Epithelial cell of esophagus (primary cell): ENCODE measurements at regions not wholly inside any gene's neighbourhood (a gene's known extent, or its start where the extent isn't known, plus 50 kb on each side); places are given as distances from the start of the nearest gene placed in this dataset.

Experiments used
- DNase-seq: peaks from one replicate; pipeline ENCODE4 v3.0.0; 2010; ENCODE audit warnings: low read depth
- H3K4me3 ChIP-seq: 2 replicates; pipeline ENCODE4 v1.5.1; 2011; ENCODE audit warnings: mild to moderate bottlenecking, low read length, control low read depth
- TF ChIP-seq, protein P1 (sequence below): IDR thresholded peaks from 2 replicates; pipeline ENCODE4 v1.5.1; 2011; ENCODE audit warnings: low read depth, mild to moderate bottlenecking, low read length, control low read depth, inconsistent platforms; ENCODE audit not compliant: insufficient read depth; ENCODE audit errors: missing control alignments

DNA sequence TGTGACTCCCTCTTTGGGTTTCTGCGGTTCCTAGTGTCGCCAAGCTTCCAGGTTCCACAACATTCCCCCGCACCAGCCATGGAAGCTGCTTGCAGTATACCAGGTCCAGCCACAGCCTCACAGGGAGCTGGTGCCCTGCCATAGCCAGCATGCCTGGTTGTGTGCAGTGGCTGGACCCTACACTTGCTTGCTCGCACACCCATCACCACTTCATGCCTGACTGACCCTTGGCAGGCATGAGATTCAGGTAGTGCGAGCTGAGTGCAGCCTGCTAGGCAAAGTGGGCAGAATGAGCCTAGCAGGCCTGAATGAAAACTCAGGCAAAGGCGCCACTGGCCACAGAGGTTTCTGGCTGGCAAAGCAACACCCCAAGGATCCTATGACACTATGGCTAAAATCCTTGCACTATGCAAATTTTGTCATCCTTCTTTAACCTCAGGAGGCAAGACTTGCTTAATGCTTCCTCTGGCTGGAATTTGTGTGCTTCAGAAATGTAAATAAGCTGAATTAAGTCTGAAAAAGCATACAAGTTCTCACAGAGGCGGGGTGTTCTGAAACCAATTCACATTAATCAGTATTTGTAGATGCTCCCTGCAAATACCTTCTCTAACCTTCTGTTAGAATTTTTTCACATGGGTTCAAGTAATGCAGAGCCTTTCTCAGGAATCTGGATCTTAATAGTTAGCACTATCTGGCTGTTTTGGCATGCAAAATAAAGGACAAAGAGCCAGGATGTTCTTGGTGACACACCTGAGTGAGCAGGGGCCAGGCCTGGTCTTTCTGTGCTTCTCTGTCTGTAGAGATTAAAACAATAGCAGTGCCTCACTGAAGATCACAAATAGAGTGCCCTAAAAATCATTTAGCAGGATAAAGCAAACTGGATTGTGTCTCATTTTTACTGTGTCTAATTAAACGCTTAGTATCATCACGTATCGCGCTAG is 256.9 kb downstream of the GPATCH2 start:
- TF ChIP-seq, protein P1, sequence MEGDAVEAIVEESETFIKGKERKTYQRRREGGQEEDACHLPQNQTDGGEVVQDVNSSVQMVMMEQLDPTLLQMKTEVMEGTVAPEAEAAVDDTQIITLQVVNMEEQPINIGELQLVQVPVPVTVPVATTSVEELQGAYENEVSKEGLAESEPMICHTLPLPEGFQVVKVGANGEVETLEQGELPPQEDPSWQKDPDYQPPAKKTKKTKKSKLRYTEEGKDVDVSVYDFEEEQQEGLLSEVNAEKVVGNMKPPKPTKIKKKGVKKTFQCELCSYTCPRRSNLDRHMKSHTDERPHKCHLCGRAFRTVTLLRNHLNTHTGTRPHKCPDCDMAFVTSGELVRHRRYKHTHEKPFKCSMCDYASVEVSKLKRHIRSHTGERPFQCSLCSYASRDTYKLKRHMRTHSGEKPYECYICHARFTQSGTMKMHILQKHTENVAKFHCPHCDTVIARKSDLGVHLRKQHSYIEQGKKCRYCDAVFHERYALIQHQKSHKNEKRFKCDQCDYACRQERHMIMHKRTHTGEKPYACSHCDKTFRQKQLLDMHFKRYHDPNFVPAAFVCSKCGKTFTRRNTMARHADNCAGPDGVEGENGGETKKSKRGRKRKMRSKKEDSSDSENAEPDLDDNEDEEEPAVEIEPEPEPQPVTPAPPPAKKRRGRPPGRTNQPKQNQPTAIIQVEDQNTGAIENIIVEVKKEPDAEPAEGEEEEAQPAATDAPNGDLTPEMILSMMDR: no peak
- no peak overlapping the region for H3K4me3 ChIP-seq
- DNase-seq: no peak

DNA sequence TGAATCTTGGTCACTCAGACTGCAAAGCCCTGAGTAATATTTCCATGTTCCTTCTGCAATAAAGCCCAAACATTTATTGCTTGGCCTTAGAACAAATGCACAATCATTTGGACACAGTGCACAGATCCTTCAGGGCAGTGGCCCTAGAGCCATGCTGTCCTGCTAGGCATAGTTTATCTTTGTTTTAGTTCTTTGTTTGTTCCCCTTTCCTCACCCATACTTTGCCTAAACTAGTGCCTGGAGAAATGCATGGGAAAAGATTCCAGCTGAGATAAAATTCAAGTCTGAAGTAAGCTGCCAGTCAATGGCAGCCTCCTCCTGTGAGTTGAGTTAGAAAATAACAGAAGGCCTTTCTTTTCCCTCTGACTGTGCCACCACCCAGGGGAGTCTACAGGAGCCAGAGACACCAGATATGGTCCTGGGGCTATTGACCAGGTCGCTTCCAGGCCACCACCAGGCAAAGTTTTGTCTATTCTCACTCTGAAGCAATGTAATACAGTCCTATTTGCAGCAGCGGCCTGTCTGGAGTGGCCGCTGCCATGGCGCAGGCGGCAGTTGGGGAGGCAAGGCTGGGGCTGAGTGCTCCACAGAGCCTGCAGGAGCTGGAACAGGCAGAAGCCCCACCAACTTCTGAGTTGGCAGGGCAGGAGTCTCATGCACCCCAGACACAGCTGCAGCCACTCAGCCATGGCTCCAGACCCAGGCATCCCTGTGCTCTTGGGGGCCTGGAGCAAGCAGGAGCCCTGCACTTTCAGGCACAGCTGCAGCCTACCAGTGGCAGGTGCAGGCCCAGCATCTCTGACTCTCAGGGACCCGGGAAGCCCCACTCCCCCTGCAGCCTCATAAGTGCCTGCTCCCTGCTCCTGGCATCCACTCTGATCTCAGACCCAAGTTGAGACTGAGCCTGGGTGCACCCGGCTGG is 258.6 kb downstream of the GPATCH2 start:
- TF ChIP-seq, protein P1: no peak
- H3K4me3 ChIP-seq: no peak overlapping the region
- DNase-seq: no peak

DNA sequence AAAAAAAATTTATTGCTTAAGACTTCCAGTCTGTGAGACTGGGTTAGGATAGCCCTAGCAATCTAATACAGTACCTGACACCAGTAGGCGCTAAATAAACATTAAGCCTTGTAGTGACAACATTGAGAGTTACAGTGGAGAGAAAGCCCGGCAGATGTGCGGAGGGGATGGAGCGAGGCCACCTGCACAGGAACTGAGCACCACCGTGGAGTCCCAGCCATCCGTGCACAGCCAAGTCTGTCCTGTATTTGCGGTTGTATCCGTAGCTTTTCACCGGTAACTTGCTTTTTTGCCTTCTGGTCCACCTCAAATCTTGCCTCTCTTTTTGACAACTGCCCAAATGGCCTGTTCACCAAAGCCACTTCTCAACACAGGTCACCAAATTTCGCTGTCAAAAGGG is 260.1 kb downstream of the GPATCH2 start:
- no peak for DNase-seq
- TF ChIP-seq, protein P1: no peak
- no peak overlapping the region for H3K4me3 ChIP-seq

DNA sequence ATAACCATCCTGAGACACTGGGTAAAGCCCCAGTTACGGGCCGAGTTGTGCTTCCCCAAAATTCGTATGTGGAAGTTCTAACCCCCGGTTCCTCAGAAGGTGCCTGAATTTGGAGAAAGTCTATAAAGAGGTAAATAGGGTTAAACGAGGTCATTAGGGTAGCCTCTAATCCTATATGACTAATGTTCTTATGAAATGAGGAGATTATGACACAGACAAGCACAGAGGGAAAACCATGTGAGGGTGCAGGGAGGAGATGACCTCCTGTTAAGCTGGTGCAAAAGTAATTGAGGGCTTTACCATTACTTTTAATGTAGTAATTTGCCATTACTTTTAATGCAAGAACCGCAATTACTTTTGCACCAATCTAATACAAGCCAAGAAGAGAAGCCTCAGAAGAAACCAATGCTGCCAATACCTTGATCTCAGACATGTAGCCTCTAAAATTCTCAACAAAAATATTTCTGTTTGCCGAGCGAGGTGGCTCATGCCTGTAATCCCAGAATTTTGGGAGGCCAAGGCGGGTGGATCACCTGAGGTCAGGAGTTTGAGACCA is 260.8 kb downstream of the GPATCH2 start:
- no peak overlapping the region for H3K4me3 ChIP-seq
- TF ChIP-seq, protein P1: no peak
- peak; percentile 73 for DNase-seq

DNA sequence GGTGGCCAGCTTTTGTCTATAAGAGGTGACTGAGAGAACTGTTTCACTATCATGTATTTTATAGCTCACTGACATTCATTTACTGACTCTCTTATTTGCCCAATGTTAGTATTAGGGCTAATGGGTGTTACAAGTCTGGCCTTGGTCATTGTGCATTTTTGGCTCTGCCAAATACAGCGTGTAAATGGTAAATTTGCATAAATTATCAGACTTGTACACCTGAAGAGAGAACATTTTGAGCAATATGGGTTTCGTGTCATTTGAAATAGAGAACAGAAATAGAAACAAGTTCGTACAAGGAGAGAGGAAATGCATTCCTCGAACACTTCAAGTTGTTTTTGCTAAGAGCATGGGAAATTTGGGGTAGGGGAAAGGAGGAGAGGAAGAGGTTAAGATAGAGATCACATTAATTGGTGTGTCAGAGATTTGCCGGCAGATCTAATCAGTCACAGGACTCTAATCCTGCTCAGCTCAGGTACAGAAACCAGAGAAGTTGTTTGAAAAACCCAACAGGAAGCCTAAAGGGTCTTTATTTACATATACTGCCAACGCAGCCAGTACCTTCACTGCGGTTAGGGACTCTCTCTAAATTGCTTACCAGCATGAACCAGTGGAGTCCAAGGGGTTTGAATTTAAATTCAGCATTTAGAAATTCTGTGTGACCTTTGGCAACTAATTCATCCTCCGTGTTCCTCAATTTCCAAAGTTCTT is 261.5 kb downstream of the GPATCH2 start:
- peak; percentile 42 for DNase-seq
- H3K4me3 ChIP-seq: no peak overlapping the region
- TF ChIP-seq, protein P1: no peak

DNA sequence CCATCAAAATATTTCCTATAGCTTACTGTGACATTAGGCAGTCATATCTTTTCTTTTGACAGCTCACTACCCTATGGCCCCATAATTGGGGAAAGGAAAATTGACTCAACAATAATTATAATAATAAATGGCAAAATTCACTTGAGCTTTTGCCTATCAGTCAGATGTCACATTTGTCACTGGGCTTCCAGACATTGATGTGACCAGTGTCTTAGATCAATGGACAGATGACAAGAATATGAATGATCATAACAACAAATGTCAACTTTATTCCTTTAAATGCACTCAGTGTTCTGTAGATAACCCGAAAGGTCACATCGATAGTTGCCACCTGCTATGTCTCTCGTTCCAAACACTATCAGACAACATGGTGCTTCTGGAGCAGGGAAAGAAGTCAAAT is 266.7 kb downstream of the GPATCH2 start:
- no peak for DNase-seq
- TF ChIP-seq, protein P1: no peak
- H3K4me3 ChIP-seq: no peak overlapping the region
